ENCODE measurements at regions not wholly inside any gene's neighbourhood (a gene's known extent, or its start where the extent isn't known, plus 50 kb on each side); places are given as distances from the start of the nearest gene placed in this dataset.

GRCh38 chr4:60721685-60722084 lies 478.4 kb upstream of the ADGRL3 start:
- TF ChIP-seq, protein P1, sequence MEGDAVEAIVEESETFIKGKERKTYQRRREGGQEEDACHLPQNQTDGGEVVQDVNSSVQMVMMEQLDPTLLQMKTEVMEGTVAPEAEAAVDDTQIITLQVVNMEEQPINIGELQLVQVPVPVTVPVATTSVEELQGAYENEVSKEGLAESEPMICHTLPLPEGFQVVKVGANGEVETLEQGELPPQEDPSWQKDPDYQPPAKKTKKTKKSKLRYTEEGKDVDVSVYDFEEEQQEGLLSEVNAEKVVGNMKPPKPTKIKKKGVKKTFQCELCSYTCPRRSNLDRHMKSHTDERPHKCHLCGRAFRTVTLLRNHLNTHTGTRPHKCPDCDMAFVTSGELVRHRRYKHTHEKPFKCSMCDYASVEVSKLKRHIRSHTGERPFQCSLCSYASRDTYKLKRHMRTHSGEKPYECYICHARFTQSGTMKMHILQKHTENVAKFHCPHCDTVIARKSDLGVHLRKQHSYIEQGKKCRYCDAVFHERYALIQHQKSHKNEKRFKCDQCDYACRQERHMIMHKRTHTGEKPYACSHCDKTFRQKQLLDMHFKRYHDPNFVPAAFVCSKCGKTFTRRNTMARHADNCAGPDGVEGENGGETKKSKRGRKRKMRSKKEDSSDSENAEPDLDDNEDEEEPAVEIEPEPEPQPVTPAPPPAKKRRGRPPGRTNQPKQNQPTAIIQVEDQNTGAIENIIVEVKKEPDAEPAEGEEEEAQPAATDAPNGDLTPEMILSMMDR (IDR thresholded peaks at IDR 0.05; ENCODE audit: extremely low read depth in 1 of 2, insufficient read depth in 1 of 2, low read depth in 1 of 2, low read length in 2 of 2): no peak
- TF ChIP-seq, protein P2, sequence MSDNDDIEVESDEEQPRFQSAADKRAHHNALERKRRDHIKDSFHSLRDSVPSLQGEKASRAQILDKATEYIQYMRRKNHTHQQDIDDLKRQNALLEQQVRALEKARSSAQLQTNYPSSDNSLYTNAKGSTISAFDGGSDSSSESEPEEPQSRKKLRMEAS (IDR thresholded peaks at IDR 0.05; ENCODE audit: insufficient read depth, insufficient read length): no peak
- TF ChIP-seq POLR2A (IDR thresholded peaks at IDR 0.05; ENCODE audit: low read depth, low read length): no peak
- TF ChIP-seq EZH2 (IDR thresholded peaks at IDR 0.05; ENCODE audit: borderline replicate concordance, low read depth, low read length, severe bottlenecking): no peak
- TF ChIP-seq POLR2AphosphoS5 (IDR thresholded peaks at IDR 0.05; ENCODE audit: insufficient read depth, low read depth, low read length): no peak
- TF ChIP-seq MYC (IDR thresholded peaks at IDR 0.05; ENCODE audit: low read depth, low read length): no peak
- TF ChIP-seq GATA2 (IDR thresholded peaks at IDR 0.05; ENCODE audit: insufficient read depth, insufficient read length, low read depth, low read length): no peak
